Parathyroid adenoma (tissue), 2 donors: ENCODE measurements at regions not wholly inside any gene's neighbourhood (a gene's known extent, or its start where the extent isn't known, plus 50 kb on each side); places are given as distances from the start of the nearest gene placed in this dataset.

Source experiments
- H2AFZ ChIP-seq: fragments of 300-600 bp; sonication (generic); one replicate; pipeline ENCODE4 v1.7.0; 2017; ENCODE audit warnings: antibody characterized with exemption, mild to moderate bottlenecking
- H3K27ac ChIP-seq: fragments of 300-600 bp; sonication (generic); one replicate; pipeline ENCODE4 v1.7.0; 2017
- H3K27me3 ChIP-seq: fragments of 300-600 bp; sonication (generic); one replicate; pipeline ENCODE4 v1.7.0; 2017; ENCODE audit warnings: low read length; ENCODE audit not compliant: control insufficient read depth, insufficient read depth
- H3K36me3 ChIP-seq: fragments of 300-600 bp; sonication (generic); one replicate; pipeline ENCODE4 v1.7.0; 2017; ENCODE audit warnings: low read length; ENCODE audit not compliant: control insufficient read depth, insufficient read depth
- H3K4me1 ChIP-seq: fragments of 300-600 bp; sonication (generic); one replicate; pipeline ENCODE4 v1.7.0; 2017; ENCODE audit warnings: control low read depth
- H3K4me2 ChIP-seq: fragments of 300-600 bp; sonication (generic); one replicate; pipeline ENCODE4 v1.7.0; 2017; ENCODE audit warnings: low read length
- H3K4me3 ChIP-seq: fragments of 300-600 bp; sonication (generic); one replicate; pipeline ENCODE4 v1.7.0; 2017; ENCODE audit warnings: low read depth, low read length
- H3K79me2 ChIP-seq: fragments of 300-600 bp; sonication (generic); one replicate; pipeline ENCODE4 v1.7.0; 2017; ENCODE audit warnings: control low read depth
- H3K9ac ChIP-seq: fragments of 300-600 bp; sonication (generic); one replicate; pipeline ENCODE4 v1.7.0; 2017; ENCODE audit warnings: mild to moderate bottlenecking
- H3K9me3 ChIP-seq: fragments of 300-600 bp; sonication (generic); one replicate; pipeline ENCODE4 v1.7.0; 2017; ENCODE audit warnings: low read length; ENCODE audit not compliant: control insufficient read depth
- CTCF ChIP-seq: fragments of 300-600 bp; sonication (generic); IDR thresholded peaks from one replicate; pipeline ENCODE4 v1.7.0; 2017; ENCODE audit warnings: antibody characterized with exemption, mild to moderate bottlenecking
- donor health status: primary hyperparathyroidism.

- Histone ChIP-seq H3K27ac (no peak overlapping the region), H2AFZ (no peak overlapping the region), H3K4me1 (no peaks in the 10 kb centered on the region), H3K36me3 (no peaks in the 10 kb centered on the region), H3K4me3 (no peak overlapping the region), H3K4me2 (no peak overlapping the region), H3K9ac (no peak overlapping the region), H3K9me3 (no peaks in the 10 kb centered on the region), H3K79me2 (no peaks in the 10 kb centered on the region), H3K27me3 (no peaks in the 10 kb centered on the region)
- TF ChIP-seq CTCF = no peak
Observed at GRCh38 chr10:8923096-8923495, 868.6 kb downstream of the GATA3 start.

DNA sequence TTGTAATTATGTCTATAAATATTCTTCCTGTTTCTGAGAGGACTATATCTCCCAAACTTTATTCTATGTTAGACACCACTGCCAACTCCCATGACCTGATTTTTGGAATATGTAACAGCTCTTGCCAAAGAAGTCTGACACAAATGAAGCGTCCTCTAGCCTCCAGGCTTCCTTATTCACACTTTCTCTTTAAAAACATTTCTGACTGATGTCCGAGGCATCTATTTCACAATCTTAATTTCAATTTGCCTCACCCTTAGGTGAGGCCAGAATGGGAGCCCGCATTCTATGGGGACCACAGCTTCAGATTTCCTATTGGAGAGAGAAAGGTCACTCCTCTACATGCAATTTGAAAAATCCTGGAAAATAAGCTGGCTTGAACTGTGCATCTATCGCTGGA is 873.2 kb downstream of the GATA3 start:
- no peaks in the 10 kb centered on the region for H3K4me1 ChIP-seq
- H3K9ac ChIP-seq = no peak overlapping the region
- no peaks in the 10 kb centered on the region for H3K9me3 ChIP-seq
- no peak overlapping the region for H3K4me3 ChIP-seq
- no peak overlapping the region for H2AFZ ChIP-seq
- no peaks in the 10 kb centered on the region for H3K36me3 ChIP-seq
- H3K4me2 ChIP-seq = no peak overlapping the region
- H3K27me3 ChIP-seq = no peaks in the 10 kb centered on the region
- no peak overlapping the region for H3K27ac ChIP-seq
- no peaks in the 10 kb centered on the region for H3K79me2 ChIP-seq
- TF ChIP-seq CTCF = no peak

GRCh38 chr10:8946451-8946850 is 892.0 kb downstream of the GATA3 start:
- no peak overlapping the region for H3K4me3 ChIP-seq
- H3K79me2 ChIP-seq = no peaks in the 10 kb centered on the region

GRCh38 chr10:8950978-8951377 is 896.5 kb downstream of the GATA3 start:
- Histone ChIP-seq H3K79me2 (no peaks in the 10 kb centered on the region), H3K9me3 (no peaks in the 10 kb centered on the region), H2AFZ (no peak overlapping the region), H3K36me3 (no peaks in the 10 kb centered on the region), H3K27me3 (no peaks in the 10 kb centered on the region), H3K4me2 (no peak overlapping the region), H3K27ac (no peak overlapping the region), H3K9ac (no peak overlapping the region), H3K4me3 (no peak overlapping the region), H3K4me1 (no peaks in the 10 kb centered on the region)
- no peak for TF ChIP-seq CTCF

More at GRCh38 chr10:8946451-8946850, 892.0 kb downstream of the GATA3 start:
- H3K27me3 ChIP-seq = no peaks in the 10 kb centered on the region
- no peaks in the 10 kb centered on the region for H3K4me1 ChIP-seq
- H3K9ac ChIP-seq = no peak overlapping the region
- no peaks in the 10 kb centered on the region for H3K9me3 ChIP-seq
- H2AFZ ChIP-seq = no peak overlapping the region
- no peak for TF ChIP-seq CTCF
- no peak overlapping the region for H3K4me2 ChIP-seq
- H3K36me3 ChIP-seq = no peaks in the 10 kb centered on the region
- no peak overlapping the region for H3K27ac ChIP-seq

DNA sequence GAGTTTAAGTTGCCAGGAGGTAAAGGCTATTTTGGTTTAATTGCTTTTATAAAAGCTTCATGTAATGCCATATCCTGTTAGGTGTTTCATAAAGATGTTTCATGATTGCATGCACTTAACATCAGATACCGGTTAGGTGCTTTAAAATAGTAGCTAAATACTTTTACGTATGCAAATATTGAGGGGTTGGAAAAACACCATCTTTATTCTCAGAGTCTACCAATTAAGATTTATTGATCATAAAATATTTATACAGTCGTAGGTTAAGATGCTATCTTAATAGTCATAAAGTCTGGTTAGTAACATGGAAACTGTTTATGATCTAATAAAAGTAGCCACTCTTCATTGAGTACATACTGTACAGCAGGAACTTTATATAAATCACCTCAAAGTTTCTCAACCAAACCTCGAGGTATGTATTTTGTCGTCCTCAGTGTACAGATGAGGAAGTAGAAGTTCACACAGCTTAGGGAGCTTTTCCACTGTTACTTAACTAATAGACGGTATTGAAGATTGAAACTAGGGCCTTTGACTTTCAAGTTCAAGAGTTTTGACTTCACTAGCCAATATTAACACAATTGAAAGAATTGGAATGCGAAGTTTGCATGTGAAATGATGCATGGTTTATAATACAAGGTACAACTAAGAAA is 897.1 kb downstream of the GATA3 start:
- Histone ChIP-seq H3K27me3 (no peaks in the 10 kb centered on the region), H3K9ac (no peak overlapping the region), H3K4me1 (no peaks in the 10 kb centered on the region), H3K27ac (no peak overlapping the region), H3K4me2 (no peak overlapping the region), H3K9me3 (no peaks in the 10 kb centered on the region), H3K79me2 (no peaks in the 10 kb centered on the region), H2AFZ (no peak overlapping the region), H3K4me3 (no peak overlapping the region), H3K36me3 (no peaks in the 10 kb centered on the region)
- no peak for TF ChIP-seq CTCF
